Right lobe of liver (tissue), 4 donors: ENCODE measurements at regions not wholly inside any gene's neighbourhood (a gene's known extent, or its start where the extent isn't known, plus 50 kb on each side); places are given as distances from the start of the nearest gene placed in this dataset.

ENCODE experiments used
- CTCF ChIP-seq, 4 donors: fragments of 200-600 bp in 3 of 4; fragments of 450-650 bp in 1 of 4; IDR thresholded peaks; one replicate each; pipeline versions ENCODE4 v1.5.1 to v1.8.0; 2016 to 2022; ENCODE audit warnings: antibody characterized with exemption in 4 of 4, mild to moderate bottlenecking in 2 of 4
- POLR2A ChIP-seq: fragments of 450-650 bp; IDR thresholded peaks from one replicate; pipeline ENCODE4 v1.6.1; 2017; ENCODE audit warnings: antibody characterized with exemption, mild to moderate bottlenecking
- donor health status: DM: no; HTN: no; CAD: no.
- donor health status: DM: no; HTN: no; CAD: no.
- donor health status: DM: no; HTN: yes; CAD: no.

- TF ChIP-seq CTCF (IDR thresholded peaks at IDR 0.05) = no peak
- TF ChIP-seq POLR2A = no peak
Observed at GRCh38 chr22:26903030-26903856, 245.9 kb downstream of the MIAT start.
